A204.1 (cell line): ENCODE measurements at regions not wholly inside any gene's neighbourhood (a gene's known extent, or its start where the extent isn't known, plus 50 kb on each side); places are given as distances from the start of the nearest gene placed in this dataset.

Experiments used
- FAIRE-seq: peaks from 2 replicates; lab custom pipeline; 2012; peaks lifted over from hg19 to GRCh38; lab: Jason Lieb, UNC

GRCh38 chr4:54545663-54546424, 111.9 kb upstream of the KIT start:
- FAIRE-seq, result no peak

- FAIRE-seq, result no peak
Measured at GRCh38 chr4:54547299-54548097, 110.3 kb upstream of the KIT start.

- FAIRE-seq, result no peak
Measured at GRCh38 chr4:54548098-54548620, 109.6 kb upstream of the KIT start.

- no peak for FAIRE-seq
Measured at GRCh38 chr4:54548831-54549460, 108.8 kb upstream of the KIT start.

- FAIRE-seq, result no peak
Measured at GRCh38 chr4:54550395-54551171, 107.2 kb upstream of the KIT start.

GRCh38 chr4:54553001-54553400, 104.8 kb upstream of the KIT start:
- FAIRE-seq, result no peak

GRCh38 chr4:54554339-54554990, 103.3 kb upstream of the KIT start:
- FAIRE-seq, result no peak

- FAIRE-seq, result no peak
Measured at GRCh38 chr4:54556051-54556450, 101.7 kb upstream of the KIT start.

GRCh38 chr4:54556587-54556986, 101.2 kb upstream of the KIT start:
- no peak for FAIRE-seq

- FAIRE-seq, result no peak
Measured at GRCh38 chr4:54558889-54559677, 98.7 kb upstream of the KIT start.

GRCh38 chr4:54560513-54560912, 97.2 kb upstream of the KIT start:
- FAIRE-seq, result no peak

- FAIRE-seq, result no peak
Measured at GRCh38 chr4:54561940-54562339, 95.8 kb upstream of the KIT start.

GRCh38 chr4:54566608-54567007, 91.1 kb upstream of the KIT start:
- FAIRE-seq, result no peak

- FAIRE-seq, result no peak
Measured at GRCh38 chr4:54567327-54567726, 90.4 kb upstream of the KIT start.

- FAIRE-seq, result no peak
Measured at GRCh38 chr4:54568184-54568583, 89.6 kb upstream of the KIT start.

GRCh38 chr4:54570822-54571221, 86.9 kb upstream of the KIT start:
- FAIRE-seq, result no peak

GRCh38 chr4:54571293-54572151, 86.2 kb upstream of the KIT start:
- no peak for FAIRE-seq

- no peak for FAIRE-seq
Measured at GRCh38 chr4:54572152-54572542, 85.6 kb upstream of the KIT start.

GRCh38 chr4:54574500-54574899, 83.3 kb upstream of the KIT start:
- no peak for FAIRE-seq

GRCh38 chr4:54575919-54576318, 81.8 kb upstream of the KIT start:
- no peak for FAIRE-seq
